ENCODE measurements at regions not wholly inside any gene's neighbourhood (a gene's known extent, or its start where the extent isn't known, plus 50 kb on each side); places are given as distances from the start of the nearest gene placed in this dataset.
A peak's percentile ranks its signal among the peaks of the same experiment; 100 is the strongest.

DNA sequence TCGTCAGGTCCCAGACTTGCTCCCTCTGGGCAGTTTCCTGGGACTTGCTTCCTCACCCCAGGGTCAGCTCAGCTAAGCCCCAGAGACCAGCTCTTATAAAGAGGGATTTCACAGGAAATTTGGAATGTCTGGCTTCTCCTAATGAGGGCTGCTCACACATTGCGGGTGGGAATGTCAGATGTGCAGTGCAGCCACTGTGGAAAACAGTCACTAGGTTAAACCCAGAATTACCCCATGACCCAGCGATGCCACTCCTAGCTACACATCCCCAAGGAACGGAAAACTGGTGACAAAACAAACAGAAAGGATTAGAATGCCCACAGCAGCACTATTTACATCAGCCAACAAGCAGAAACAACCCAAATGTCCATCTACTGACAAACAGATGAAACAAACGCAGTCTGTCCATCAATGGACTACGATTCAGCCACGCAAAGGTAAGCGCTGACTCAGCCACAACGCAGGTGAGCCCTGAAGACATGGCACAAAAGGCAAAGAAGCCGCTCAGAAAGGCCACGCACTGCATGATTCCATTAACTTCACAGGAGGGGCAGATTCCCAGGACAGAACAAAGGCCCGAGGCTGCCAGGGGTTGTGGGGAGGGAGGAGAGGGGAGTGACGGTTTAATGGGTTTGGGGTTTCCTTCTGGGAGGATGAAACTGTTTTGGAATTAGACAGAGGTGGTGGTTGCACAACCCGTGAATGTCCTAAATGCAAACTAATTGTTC is 63.0 kb downstream of the NCOR2 start:
- no peak for DNase-seq

DNA sequence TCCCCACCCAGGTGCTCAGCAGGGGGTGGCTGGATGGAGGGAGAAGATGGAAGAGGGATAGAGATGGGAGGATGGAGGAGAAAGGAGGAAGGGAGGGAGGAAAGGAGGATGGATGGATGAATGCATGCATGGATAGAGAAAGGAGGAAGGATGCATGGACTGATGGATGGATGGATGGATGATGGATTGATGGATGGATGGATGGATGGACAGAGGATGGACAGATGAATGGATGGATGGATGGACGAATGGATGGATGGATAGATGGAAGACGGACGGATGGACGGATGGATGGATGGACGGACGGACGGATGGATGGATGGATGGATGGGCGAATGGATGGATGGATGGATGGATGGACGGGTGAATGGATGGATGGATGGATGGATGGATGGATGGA is 64.1 kb downstream of the NCOR2 start:
- DNase-seq, result no peak

DNA sequence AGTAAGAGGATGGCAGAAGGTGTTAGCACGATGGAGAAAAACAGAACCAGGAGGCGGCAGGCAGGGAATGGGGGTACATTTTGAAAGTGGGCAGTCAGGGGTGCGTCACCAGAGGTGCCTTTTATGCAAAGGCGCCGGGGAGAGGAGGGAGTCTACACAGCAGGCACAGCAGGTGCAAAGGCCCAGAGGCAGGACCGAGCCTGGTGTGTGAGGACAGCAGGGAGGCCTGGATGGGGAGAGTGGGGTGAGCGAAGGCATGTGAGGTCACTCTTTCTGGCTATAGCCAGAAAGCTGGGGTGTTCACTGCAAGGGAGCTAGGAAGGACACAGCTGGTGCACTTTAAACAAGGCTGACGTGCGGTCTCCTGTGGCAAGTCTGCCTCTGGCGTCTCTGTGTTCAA is 65.0 kb downstream of the NCOR2 start:
- DNase-seq, result no peak

DNA sequence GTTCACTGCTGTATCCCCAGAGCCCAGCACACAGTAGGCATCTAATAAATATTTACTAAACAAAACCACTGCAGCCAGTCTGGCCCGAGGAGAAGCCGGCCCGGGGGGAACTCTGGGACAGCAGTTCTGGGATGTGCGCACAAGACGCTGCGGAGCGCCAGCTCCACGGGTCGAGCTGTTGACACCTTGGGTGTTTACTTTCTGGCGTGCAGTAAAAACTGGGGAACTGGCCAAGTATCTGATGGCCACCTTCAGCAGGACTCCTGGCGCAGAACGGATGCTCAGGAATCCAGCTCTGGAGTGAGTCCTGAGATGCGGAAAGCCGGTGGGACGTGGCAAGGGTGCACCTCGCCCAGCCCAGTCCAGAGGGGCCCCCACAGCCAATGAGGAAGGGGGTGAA is 65.6 kb downstream of the NCOR2 start:
- no peak for DNase-seq

DNA sequence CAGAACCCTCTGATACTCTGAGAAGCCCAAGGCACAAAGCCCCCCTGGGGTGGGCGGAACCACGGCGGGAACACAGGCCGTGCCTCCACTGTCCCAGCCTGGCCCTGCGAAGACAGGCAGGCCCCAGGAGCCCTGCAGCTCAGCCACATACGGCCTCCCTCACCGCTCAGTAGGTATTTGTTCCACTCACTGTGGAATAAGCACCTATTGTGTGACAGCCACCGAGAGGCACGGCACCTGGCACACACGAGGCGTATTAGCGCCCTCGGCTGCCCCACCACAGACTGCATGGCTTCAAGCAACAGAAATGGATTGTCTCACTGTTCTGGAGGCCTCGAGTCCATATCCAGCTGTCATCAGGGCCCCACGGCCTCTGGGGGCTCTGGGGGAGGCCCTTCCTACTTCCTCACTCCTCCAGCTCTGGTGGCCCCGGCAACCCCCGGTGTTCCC is 66.3 kb downstream of the NCOR2 start:
- no peak for DNase-seq

DNA sequence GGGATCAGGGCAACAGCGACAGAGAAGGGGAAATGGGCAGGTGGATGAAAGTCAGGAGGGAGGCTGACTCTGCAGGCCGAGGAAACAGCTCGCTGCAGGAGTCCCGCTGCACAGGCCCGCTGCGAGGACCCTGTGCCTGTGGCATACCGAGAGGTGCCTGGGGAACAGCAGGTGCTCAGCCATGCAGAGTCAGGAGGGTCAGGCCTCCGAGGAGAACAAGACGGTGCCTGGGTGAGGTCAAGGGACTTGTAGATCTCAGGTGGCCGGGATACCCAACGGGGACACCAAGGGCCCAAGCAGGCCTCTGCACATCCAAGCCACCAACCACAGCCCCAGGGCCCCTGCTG is 67.5 kb downstream of the NCOR2 start:
- DNase-seq, result no peak

DNA sequence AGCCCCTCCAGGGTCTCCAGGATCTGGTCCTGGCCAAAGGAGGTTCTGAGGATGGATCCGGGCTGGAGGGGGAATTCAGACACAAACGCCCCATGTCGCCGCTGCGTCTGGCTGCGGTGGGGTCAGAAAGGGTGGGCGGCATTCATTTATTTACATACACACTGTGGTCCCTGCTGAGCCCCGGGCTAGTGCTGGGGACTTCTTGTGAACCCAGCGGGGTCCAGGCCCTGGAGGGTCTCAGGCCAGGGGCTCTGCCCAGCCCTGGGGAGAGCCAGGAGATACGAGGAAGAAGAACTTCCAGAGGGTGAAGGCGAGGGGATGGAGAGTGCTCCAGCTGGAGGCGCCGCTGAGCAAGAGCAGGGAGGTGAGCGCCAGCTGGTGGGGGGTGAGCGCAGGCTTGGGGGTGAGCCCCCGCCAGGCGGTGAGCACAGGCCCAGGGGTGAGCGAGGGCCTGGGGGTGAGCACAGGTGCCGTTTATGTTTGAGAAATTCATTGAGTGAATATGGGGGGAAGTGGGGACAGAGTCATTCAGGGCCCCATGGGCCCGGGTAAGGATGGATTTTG is 68.1 kb downstream of the NCOR2 start:
- no peak for DNase-seq

DNA sequence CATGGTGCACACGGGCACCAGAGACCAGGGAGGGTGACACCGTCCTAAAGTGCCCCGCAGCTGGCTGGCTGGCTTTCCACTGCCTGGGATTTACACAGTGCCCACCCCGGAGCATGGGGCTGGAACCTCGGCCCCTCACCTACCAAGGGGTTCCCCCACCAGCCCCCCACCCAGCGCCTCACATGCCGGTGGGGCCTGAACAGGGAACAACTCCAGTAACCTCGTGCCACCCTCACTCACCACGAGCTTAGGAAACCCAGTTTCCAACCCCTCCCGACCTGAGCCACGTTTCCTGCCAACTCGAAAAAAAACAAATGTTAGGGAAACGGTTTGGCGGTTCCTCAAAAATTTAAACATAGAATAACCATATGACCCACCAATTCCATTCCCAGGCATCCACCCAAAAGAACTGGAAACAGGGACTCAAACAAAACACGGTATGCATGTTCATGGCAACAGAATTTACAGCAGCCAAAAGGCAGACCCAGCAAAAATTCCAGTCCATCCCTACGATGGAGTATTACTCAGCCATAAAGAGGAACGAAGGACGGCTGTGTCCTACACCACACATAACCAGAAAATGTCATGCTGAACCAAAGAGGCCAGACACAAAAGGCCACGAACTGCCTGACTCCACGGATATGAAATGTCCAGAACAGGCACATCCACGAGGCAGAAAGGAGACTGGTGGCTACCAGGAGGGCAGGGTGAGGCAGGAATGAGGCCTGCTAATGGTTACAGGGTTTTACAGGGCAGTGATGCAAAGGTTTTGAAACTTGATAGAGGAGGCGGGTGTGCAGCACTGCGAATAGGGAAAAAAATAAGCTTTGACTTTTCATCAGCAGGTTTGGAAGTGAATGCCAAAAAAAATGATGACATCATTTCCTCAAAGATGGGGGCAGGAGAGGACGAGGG is 68.9 kb downstream of the NCOR2 start:
- DNase-seq, result peak; percentile 84

DNA sequence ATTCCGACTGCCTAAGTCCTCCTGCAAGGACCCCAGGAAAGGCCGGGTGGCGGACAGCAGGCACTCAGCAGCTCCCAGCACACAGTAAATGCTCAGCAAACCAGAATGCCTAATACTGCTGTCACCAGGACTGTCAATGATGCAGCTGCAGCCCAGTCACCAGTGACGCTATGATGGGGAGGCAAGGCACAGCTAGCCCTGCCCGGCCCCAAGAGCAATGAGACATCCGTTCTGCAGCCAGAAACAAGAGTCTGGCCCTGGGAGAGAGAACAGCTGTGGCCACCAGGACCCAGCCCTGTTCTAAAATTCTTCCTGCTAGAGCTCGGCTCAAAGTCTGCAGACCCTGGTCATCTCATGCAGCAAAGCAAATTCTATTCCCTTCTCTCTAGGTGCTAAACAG is 69.8 kb downstream of the NCOR2 start:
- peak; percentile 85 for DNase-seq

DNA sequence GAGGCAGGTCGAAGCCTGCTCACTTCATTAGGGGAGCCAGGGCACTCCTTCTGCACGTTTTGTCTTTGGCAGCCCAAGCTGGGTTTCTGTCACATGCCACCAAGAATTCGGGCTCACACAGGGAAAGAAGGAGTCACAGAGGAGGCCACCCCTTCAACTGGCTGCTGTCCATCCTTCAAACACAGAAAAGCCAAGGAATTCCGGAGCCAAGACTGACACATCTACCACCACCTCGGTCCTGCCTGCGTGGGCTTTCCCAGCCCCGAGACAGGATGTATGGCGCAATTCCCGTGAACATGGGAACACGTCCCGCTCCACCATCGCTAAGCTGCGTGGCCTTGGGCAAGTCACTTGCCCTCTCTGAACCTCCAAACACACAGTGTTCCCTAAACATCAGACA is 70.4 kb downstream of the NCOR2 start:
- no peak for DNase-seq

DNA sequence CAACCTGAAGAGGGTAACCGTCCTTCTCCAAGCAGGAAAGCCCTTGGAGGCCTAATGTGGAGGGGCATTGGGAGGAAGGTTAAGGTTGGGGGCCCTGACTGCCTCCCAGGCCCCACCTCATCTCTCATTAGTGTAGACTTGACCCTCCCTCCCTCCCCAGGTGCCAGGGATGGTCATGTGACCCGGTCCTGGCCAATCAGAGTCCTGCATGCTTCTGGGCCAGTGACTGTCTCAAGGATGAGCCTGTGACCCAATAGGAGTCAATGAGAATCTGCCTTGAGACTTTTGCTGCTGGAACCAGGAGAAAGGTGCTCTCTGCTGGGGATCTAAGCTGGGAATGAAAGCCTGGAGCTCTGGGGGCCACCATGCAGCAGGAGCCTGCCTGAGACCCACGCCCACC is 70.8 kb downstream of the NCOR2 start:
- DNase-seq, result no peak

DNA sequence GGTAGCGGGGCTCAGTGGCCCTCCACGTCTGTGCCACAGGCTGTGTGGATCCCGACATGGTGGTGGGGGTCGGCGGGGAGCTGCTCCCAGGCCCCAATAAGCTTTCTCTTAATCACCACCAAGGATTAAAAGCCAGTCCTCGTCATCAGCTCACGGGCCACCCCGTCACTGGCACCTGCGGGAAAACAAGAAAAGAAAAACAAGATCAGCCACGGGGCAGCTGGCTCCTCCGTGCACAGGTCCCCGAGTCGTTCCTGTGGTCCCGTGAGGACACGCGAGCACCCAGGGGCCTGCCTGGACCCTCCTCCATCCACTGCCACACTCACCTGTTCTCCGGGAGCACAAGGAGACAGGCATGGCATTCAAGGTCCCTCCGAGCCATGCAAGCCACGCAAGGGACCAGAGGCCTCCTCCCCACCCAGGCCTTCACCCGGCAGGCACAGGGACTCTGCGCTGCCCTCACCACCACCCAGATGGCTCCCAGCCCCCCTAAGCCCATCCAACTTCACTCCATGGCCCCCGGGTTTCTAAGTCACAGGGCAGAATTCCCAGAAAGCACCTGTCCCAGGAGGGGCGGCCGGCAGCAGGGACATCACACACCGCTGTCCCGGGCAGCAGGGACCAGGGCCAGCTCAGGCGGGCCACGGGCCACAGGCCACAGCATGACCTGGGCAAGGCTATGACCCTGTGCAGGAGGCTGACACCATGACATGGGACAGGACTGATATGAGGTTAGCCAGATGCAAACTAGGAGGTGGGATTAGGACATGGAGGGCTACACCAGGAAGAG is 72.0 kb downstream of the NCOR2 start:
- DNase-seq, result no peak

DNA sequence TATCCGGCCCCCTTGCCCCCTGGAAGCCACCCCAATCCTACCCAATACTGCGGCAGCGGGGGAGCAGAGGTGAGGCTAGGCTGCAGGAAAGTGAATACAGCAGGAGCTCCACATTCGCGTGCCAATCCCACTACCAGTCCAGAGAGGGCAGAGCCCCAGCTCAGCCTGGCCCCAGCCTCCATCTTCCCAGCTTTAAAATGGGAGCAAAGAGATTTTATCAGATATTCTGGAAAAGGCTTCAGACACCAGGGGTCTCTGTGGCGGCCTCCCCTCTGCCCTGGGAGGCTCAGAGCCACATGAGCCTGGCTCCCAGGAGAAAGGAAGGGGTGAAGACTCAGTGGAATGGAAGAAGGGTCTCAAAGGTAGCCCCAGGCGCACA is 72.7 kb downstream of the NCOR2 start:
- no peak for DNase-seq

DNA sequence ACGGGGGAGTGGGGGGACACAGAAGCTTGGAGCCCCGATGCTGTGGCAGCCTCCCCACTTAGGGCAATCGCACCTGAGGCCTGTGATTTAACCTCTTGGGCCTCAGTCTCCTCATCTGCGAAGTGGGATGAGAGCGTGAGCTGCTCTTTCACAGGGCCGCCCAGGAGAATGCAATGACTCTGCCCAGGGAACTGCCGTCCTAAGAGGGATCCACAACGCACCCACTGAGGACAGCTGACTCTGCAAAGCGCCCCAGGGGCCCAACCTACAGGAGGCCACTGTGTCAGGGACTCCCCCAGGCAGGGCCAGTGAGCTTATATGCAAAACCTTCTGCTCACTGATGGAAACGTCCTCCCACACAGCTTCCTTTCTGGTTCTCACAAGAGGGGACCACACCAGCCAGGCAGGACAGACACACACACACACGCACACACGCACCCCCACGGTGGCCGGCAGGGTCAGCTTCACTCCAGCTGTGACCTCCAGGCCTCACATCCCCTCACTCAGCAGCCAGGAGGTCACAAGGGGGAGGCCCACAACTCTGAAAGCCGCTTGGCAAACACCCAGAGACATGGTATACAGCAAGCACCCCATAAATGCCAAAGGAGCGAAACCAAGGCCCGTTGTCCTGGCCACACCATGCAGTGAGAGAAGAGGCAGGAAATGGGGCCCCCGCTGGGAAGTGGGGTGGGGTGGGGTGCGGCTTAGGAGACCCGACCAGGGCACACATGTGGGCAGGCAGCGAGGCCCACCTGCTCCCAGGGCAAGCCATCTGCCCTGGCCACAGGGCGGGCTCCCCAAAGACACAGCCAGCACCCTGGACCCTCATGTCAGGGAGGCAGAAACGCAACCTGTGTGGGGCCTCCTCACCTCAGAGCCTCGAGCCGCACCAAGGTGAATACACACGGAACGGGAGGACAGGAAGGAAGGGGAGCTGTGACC is 73.3 kb downstream of the NCOR2 start:
- DNase-seq, result no peak

DNA sequence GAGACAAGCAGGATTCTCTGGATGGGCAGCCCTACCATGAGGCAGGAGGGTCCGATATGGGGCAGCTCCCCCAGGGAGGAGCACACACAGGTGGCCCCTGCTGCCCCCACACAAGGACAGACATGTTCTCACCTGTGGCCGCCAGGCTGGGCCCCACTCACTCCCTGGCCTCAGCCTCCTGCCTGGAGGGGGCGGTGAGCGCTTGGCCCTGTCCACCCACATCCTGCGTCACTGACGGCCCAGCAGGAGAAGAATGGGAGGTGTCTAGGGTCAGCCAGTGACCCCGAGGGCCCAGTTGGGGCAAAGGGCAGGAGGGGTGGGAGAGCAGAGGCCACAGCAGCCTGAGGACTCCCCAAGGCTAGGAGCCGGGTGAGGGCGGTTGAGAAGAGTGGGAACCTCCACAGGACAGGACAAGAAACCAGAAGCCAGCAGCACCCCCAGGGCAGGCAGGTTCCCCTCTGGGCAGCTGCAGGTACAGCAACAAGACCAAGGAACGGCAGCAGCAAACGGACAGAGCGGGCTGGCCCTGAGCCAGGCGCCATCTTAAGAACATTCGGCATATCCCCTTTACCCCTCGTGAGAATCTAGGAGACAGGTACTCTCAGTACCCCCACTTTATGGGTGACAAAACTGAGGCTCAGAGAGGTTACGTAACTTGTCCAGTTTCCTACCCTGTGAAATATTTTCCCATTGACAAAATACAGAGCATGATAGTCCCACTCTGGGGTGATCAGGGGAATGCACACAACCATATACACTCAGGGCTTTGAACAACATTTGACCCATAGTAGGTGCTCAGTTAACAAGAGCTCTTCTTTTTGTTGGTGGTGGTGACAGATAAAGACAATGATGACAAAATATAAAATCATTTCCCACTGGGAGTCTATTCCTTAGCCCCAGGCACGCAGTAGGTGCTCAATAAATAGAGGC is 74.3 kb downstream of the NCOR2 start:
- DNase-seq, result no peak

DNA sequence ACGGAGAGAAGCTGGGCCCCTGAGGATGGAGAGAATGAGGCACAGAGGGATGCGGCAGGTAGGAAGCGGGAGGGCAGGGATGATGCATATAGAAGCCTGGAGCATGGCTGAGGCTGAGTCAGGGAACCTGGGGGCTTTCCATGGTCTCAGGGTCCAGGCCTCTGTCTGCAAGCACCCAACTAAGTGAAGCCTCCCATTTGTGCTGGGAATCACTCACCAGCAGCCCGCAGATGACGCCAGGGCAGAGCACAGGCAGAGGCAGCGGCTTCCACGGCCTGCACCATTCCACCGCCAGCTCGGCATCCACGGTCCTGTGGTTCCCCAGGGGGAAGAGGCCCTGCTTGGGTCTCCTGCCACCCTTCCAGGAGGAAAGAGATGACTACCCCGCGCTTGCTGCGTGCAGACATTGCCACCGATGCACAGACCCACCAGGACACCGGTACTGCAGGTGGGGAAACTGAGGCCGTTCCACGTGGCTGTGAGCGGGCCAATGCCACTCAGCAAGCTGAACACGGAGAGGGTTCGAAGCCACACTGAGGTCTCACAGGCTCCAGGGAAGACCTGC is 75.5 kb downstream of the NCOR2 start:
- DNase-seq, result no peak

DNA sequence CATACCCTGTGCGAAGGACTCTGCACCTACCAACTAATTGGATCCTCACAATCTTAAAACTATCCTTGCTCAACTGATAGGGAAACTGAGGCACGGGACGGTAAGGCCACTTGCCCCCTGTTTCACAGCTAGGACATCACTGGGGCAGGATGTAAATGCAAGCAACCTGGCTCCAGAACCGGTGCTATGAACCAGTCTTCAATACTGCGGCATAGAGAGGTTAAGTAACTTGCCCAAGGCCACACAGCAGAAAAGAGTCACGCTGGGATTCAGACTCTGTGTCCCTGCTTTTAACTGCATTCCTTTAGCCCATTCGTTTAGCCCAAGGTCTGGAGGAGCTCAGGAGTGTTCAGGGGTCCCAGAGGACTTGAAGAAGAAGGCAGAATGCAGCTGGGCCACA is 76.1 kb downstream of the NCOR2 start:
- no peak for DNase-seq

DNA sequence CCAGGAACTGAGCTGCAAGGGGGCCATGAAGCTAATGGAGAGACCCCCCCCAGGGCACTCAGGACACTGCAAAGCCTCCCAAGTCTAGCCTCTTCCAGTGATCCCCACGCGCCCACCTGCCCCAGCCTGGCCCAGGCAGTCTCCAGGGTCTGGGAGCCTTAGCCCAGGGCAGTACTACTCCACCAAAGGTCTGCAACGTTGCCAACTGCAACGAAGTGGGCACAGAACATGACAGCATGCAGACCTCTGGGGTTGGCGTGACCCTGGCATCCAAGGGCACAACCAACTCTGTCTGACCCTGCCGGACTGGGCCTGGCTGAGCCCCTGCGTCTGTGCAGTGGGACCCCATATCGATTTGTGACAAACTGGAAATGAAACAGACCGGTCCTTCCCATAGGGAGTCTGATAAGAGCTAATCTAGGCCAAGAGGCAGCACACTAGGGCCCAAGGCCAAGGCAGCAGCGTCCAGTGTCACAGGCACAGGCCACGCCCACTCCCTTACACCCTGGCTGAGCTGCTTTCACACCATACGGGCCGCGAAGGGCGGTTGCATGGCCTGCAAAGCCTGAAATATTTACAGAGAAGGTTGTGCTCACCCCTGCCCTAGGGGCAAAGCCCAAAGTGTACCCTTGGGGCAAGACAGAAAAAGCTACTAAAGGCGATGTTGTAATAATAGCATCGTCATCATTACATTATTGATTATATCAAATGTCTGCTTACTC is 76.7 kb downstream of the NCOR2 start:
- DNase-seq, result no peak

DNA sequence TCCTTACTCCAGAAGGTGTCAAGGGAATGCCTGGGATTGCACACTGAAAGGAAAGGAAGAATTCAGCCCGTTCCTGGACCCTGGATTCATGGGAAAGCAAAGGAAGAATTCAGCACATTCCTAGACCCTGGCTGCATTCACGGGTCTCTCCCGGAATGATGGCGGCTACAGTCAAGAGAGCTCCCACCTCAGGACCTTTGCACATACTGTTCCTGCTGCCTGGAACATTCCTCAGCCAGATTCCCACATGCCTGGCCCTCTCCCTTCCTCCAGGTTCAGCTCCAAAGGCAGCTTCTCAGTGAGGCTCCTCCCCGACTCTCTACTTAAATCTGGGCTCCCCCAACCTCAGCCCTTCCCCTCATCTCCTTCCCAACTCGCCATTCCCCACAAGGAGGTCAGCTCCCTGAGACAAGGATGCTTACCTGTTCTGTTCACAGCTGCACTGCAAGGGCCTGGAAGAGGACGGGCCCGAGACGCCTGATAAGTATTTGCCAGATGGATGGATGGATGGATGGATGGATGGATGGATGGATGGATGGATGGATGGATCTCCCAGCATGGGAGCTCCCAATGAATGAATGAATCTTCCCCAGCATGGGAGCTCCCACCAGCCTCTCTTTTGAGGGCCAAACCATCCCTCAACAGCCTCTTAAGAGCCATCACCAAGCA is 77.4 kb downstream of the NCOR2 start:
- no peak for DNase-seq
